22Rv1 (cell line): ENCODE measurements at regions not wholly inside any gene's neighbourhood (a gene's known extent, or its start where the extent isn't known, plus 50 kb on each side); places are given as distances from the start of the nearest gene placed in this dataset.

Experiments
- CTCF ChIP-seq: fragments of 450-650 bp; IDR thresholded peaks from 2 replicates; pipeline ENCODE4 v1.5.1; 2017; ENCODE audit warnings: mild to moderate bottlenecking
- ZFX ChIP-seq: fragments of 450-650 bp; IDR thresholded peaks from 2 replicates; pipeline ENCODE4 v1.6.1; 2017; ENCODE audit warnings: antibody characterized with exemption, borderline replicate concordance

- TF ChIP-seq CTCF (no peak), ZFX (no peak)
Observed at GRCh38 chr3:191808073-191808472, 347.1 kb downstream of the PYDC2 start.
